Suprapubic skin (tissue), 4 donors: ENCODE measurements at regions not wholly inside any gene's neighbourhood (a gene's known extent, or its start where the extent isn't known, plus 50 kb on each side); places are given as distances from the start of the nearest gene placed in this dataset.

Source experiments
- DNase-seq, 2 donors: peaks; one replicate each; pipeline ENCODE4 v3.0.0-alpha.2; 2019; ENCODE audit warnings: low spot score in 2 of 2
- H3K27ac ChIP-seq: fragments of 200-600 bp; sonication (generic); one replicate; pipeline ENCODE4 v1.5.1; 2019
- H3K27me3 ChIP-seq: fragments of 200-600 bp; sonication (generic); one replicate; pipeline ENCODE4 v1.5.1; 2019
- H3K36me3 ChIP-seq: fragments of 200-600 bp; sonication (generic); one replicate; pipeline ENCODE4 v1.5.1; 2019
- H3K4me1 ChIP-seq: fragments of 200-600 bp; sonication (generic); one replicate; pipeline ENCODE4 v1.5.1; 2019
- H3K4me3 ChIP-seq: fragments of 200-600 bp; sonication (generic); one replicate; pipeline ENCODE4 v1.5.1; 2019; ENCODE audit warnings: mild to moderate bottlenecking
- H3K9me3 ChIP-seq: fragments of 200-600 bp; sonication (generic); one replicate; pipeline ENCODE4 v1.5.1; 2019
- EP300 ChIP-seq: sonication (generic); formaldehyde crosslinking; IDR thresholded peaks from one replicate; pipeline ENCODE4 v1.6.1; 2017; ENCODE audit warnings: antibody characterized with exemption
- POLR2A ChIP-seq, 2 donors: fragments of 450-650 bp; IDR thresholded peaks; one replicate each; pipeline ENCODE4 v1.6.1; 2017; ENCODE audit warnings: antibody characterized with exemption in 2 of 2, mild to moderate bottlenecking in 2 of 2, moderate library complexity in 2 of 2
- POLR2AphosphoS5 ChIP-seq, 3 donors: sonication (generic); formaldehyde crosslinking; IDR thresholded peaks; one replicate each; pipeline ENCODE4 v1.6.1; 2017; ENCODE audit warnings: antibody characterized with exemption in 3 of 3
- WGBS: methylation state at CpG from one replicate; pipeline ENCODE4 v1.1.5; 2018; 5-methylcytosine and 5-hydroxymethylcytosine counted together
- TF ChIP-seq, protein P1 (sequence below), 2 donors: fragments of 200-600 bp in 1 of 2; fragments of 450-650 bp in 1 of 2; sonication (generic) in 1 of 2; IDR thresholded peaks; one replicate each; pipeline ENCODE4 v1.5.1; 2016 to 2019; ENCODE audit warnings: antibody characterized with exemption in 2 of 2, mild to moderate bottlenecking in 1 of 2, moderate library complexity in 1 of 2

- no peak for TF ChIP-seq POLR2AphosphoS5 (IDR thresholded peaks at IDR 0.05)
- TF ChIP-seq, protein P1, sequence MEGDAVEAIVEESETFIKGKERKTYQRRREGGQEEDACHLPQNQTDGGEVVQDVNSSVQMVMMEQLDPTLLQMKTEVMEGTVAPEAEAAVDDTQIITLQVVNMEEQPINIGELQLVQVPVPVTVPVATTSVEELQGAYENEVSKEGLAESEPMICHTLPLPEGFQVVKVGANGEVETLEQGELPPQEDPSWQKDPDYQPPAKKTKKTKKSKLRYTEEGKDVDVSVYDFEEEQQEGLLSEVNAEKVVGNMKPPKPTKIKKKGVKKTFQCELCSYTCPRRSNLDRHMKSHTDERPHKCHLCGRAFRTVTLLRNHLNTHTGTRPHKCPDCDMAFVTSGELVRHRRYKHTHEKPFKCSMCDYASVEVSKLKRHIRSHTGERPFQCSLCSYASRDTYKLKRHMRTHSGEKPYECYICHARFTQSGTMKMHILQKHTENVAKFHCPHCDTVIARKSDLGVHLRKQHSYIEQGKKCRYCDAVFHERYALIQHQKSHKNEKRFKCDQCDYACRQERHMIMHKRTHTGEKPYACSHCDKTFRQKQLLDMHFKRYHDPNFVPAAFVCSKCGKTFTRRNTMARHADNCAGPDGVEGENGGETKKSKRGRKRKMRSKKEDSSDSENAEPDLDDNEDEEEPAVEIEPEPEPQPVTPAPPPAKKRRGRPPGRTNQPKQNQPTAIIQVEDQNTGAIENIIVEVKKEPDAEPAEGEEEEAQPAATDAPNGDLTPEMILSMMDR (IDR thresholded peaks at IDR 0.05): no peak
- TF ChIP-seq POLR2A (IDR thresholded peaks at IDR 0.05): no peak
- TF ChIP-seq EP300: no peak
- no peaks in the 10 kb centered on the region for H3K27me3 ChIP-seq
- H3K9me3 ChIP-seq: no peaks in the 10 kb centered on the region
- H3K36me3 ChIP-seq: no peaks in the 10 kb centered on the region
- H3K4me1 ChIP-seq: no peaks in the 10 kb centered on the region
- WGBS: 18% methylated on average over 1 of the region's 1 CpG
- no peak overlapping the region for H3K4me3 ChIP-seq
- H3K27ac ChIP-seq: peak overlapping the region; percentile 38
- no peak for DNase-seq
These were observed 212.3 kb downstream of the DKK1 start for GRCh38 chr10:52526251-52526823.

GRCh38 chr10:52532650-52533290 is 218.7 kb downstream of the DKK1 start:
- H3K4me3 ChIP-seq: no peak overlapping the region
- TF ChIP-seq EP300 (no peak), POLR2A (IDR thresholded peaks at IDR 0.05) (no peak), POLR2AphosphoS5 (IDR thresholded peaks at IDR 0.05) (no peak)
- TF ChIP-seq, protein P1 (IDR thresholded peaks at IDR 0.05): no peak
- no peak overlapping the region for H3K27ac ChIP-seq

GRCh38 chr10:52533986-52534385 is 219.9 kb downstream of the DKK1 start:
- DNase-seq: no peak
- H3K9me3 ChIP-seq: no peaks in the 10 kb centered on the region
- H3K27ac ChIP-seq: no peak overlapping the region
- no peak overlapping the region for H3K4me3 ChIP-seq
- TF ChIP-seq EP300 (no peak), POLR2AphosphoS5 (IDR thresholded peaks at IDR 0.05) (no peak), POLR2A (IDR thresholded peaks at IDR 0.05) (no peak)
- TF ChIP-seq, protein P1 (IDR thresholded peaks at IDR 0.05): no peak
- H3K36me3 ChIP-seq: no peaks in the 10 kb centered on the region
- H3K27me3 ChIP-seq: no peaks in the 10 kb centered on the region
- no peaks in the 10 kb centered on the region for H3K4me1 ChIP-seq

More at GRCh38 chr10:52532650-52533290, 218.7 kb downstream of the DKK1 start:
- Histone ChIP-seq H3K27me3 (no peaks in the 10 kb centered on the region), H3K9me3 (no peaks in the 10 kb centered on the region), H3K4me1 (no peaks in the 10 kb centered on the region), H3K36me3 (no peaks in the 10 kb centered on the region)
- no peak for DNase-seq

GRCh38 chr10:52539463-52539862 is 225.4 kb downstream of the DKK1 start:
- Histone ChIP-seq H3K4me3 (no peak overlapping the region), H3K36me3 (no peaks in the 10 kb centered on the region), H3K27ac (peak overlapping the region; percentile 12), H3K9me3 (no peaks in the 10 kb centered on the region), H3K27me3 (no peaks in the 10 kb centered on the region), H3K4me1 (no peaks in the 10 kb centered on the region)
- DNase-seq: no peak
- TF ChIP-seq, protein P1 (IDR thresholded peaks at IDR 0.05): no peak
- TF ChIP-seq EP300 (no peak), POLR2A (IDR thresholded peaks at IDR 0.05) (no peak), POLR2AphosphoS5 (IDR thresholded peaks at IDR 0.05) (no peak)
- 43% methylated on average over 2 of the region's 2 CpGs for WGBS

GRCh38 chr10:52540479-52540984 is 226.5 kb downstream of the DKK1 start:
- no peak for TF ChIP-seq EP300
- TF ChIP-seq POLR2A (IDR thresholded peaks at IDR 0.05): no peak
- no peak for TF ChIP-seq POLR2AphosphoS5 (IDR thresholded peaks at IDR 0.05)
- TF ChIP-seq, protein P1 (IDR thresholded peaks at IDR 0.05): no peak
- no peaks in the 10 kb centered on the region for H3K36me3 ChIP-seq
- no peaks in the 10 kb centered on the region for H3K27me3 ChIP-seq
- H3K9me3 ChIP-seq: no peaks in the 10 kb centered on the region
- H3K4me3 ChIP-seq: no peak overlapping the region
- H3K27ac ChIP-seq: peak overlapping the region; percentile 58
- DNase-seq: no peak
- WGBS: 26% methylated on average over 2 of the region's 2 CpGs
- H3K4me1 ChIP-seq: no peaks in the 10 kb centered on the region
